HepG2 (cell line): ENCODE measurements at regions not wholly inside any gene's neighbourhood (a gene's known extent, or its start where the extent isn't known, plus 50 kb on each side); places are given as distances from the start of the nearest gene placed in this dataset.

Source experiments
- CCDC6 ChIP-seq: sonication (generic); formaldehyde crosslinking; IDR thresholded peaks from 2 replicates; pipeline ENCODE4 v1.8.1; 2022; ENCODE audit warnings: mild to moderate bottlenecking, missing genetic modification reagents, moderate library complexity
- CENPX ChIP-seq: sonication (generic); formaldehyde crosslinking; IDR thresholded peaks from 2 replicates; pipeline ENCODE4 v1.9.0; 2021; ENCODE audit warnings: mild to moderate bottlenecking, missing genetic modification reagents, moderate library complexity
- CREB1 ChIP-seq, 2 experiments: fragments of 450-650 bp in 1 of 2; IDR thresholded peaks; 2 replicates each; pipeline ENCODE4 v1.6.1; 2016 to 2017; ENCODE audit warnings: control low read depth in 1 of 2, mild to moderate bottlenecking in 1 of 2, missing compliant biosample characterization in 1 of 2, missing genetic modification characterization in 1 of 2
- HCFC1 ChIP-seq: fragments of 150-350 bp; IDR thresholded peaks from 2 replicates; pipeline ENCODE4 v1.6.1; 2014; ENCODE audit warnings: low read depth, low read length
- KDM5A ChIP-seq: fragments of 200-600 bp; sonication (generic); IDR thresholded peaks from 2 replicates; pipeline ENCODE4 v1.7.0; 2018; ENCODE audit warnings: antibody characterized with exemption, mild to moderate bottlenecking, low read length, borderline replicate concordance
- MAZ ChIP-seq, 2 experiments: sonication (generic) in 1 of 2; formaldehyde crosslinking in 1 of 2; IDR thresholded peaks; 2 replicates each; pipeline versions ENCODE4 v1.5.0 to v1.6.1; 2012 to 2020; ENCODE audit warnings: low read depth in 2 of 2, mild to moderate bottlenecking in 2 of 2, borderline replicate concordance in 1 of 2, improper control_type of control experiment in 1 of 2, low read length in 1 of 2, missing genetic modification reagents in 1 of 2, moderate library complexity in 1 of 2
- NFE2 ChIP-seq: sonication (generic); formaldehyde crosslinking; IDR thresholded peaks from 2 replicates; pipeline ENCODE4 v1.4.0; 2020; ENCODE audit warnings: missing genetic modification reagents
- NFE2L2 ChIP-seq: fragments of 150-350 bp; IDR thresholded peaks from 2 replicates; pipeline ENCODE4 v1.6.1; 2014; ENCODE audit warnings: low read length
- REL ChIP-seq: sonication (generic); formaldehyde crosslinking; conservative IDR thresholded peaks from 2 replicates; pipeline ENCODE4 v1.8.0; 2022; ENCODE audit warnings: mild to moderate bottlenecking, missing genetic modification reagents, moderate library complexity
- SNRNP70 ChIP-seq: fragments of 200-400 bp; formaldehyde crosslinking; IDR thresholded peaks from 2 replicates; pipeline ENCODE4 v1.6.1; 2017; ENCODE audit warnings: mild to moderate bottlenecking, low read depth, low read length, moderate library complexity
- SP2 ChIP-seq: sonication (generic); formaldehyde crosslinking; IDR thresholded peaks from 2 replicates; pipeline ENCODE4 v1.5.1; 2020; ENCODE audit warnings: mild to moderate bottlenecking, missing genetic modification reagents
- ZNF274 ChIP-seq: sonication (generic); formaldehyde crosslinking; IDR thresholded peaks from 2 replicates; pipeline ENCODE4 v1.5.1; 2020; ENCODE audit warnings: mild to moderate bottlenecking, missing genetic modification reagents
- ZNF569 ChIP-seq: sonication (generic); formaldehyde crosslinking; IDR thresholded peaks from 2 replicates; pipeline ENCODE4 v1.5.0; 2020; ENCODE audit warnings: mild to moderate bottlenecking, missing genetic modification reagents, moderate library complexity, borderline replicate concordance
- ZNF605 ChIP-seq: sonication (generic); formaldehyde crosslinking; IDR thresholded peaks from 2 replicates; pipeline ENCODE4 v1.8.0; 2022; ENCODE audit warnings: mild to moderate bottlenecking, missing genetic modification reagents
- ZNF883 ChIP-seq: sonication (generic); formaldehyde crosslinking; IDR thresholded peaks from 2 replicates; pipeline ENCODE4 v1.5.1; 2020; ENCODE audit warnings: mild to moderate bottlenecking, missing genetic modification reagents; ENCODE audit errors: not compliant biosample characterization
- TF ChIP-seq, protein P1 (sequence below): sonication (generic); formaldehyde crosslinking; IDR thresholded peaks from 2 replicates; pipeline ENCODE4 v1.5.0; 2020; ENCODE audit warnings: mild to moderate bottlenecking, missing genetic modification reagents, borderline replicate concordance
- TF ChIP-seq, protein P2 (sequence below): sonication (generic); formaldehyde crosslinking; IDR thresholded peaks from 2 replicates; pipeline ENCODE4 v1.5.0; 2020; ENCODE audit warnings: mild to moderate bottlenecking, missing genetic modification reagents
- TF ChIP-seq, protein P3 (sequence below): sonication (generic); IDR thresholded peaks from 2 replicates; pipeline ENCODE4 v1.6.1; 2016; ENCODE audit warnings: low read depth, borderline replicate concordance

DNA sequence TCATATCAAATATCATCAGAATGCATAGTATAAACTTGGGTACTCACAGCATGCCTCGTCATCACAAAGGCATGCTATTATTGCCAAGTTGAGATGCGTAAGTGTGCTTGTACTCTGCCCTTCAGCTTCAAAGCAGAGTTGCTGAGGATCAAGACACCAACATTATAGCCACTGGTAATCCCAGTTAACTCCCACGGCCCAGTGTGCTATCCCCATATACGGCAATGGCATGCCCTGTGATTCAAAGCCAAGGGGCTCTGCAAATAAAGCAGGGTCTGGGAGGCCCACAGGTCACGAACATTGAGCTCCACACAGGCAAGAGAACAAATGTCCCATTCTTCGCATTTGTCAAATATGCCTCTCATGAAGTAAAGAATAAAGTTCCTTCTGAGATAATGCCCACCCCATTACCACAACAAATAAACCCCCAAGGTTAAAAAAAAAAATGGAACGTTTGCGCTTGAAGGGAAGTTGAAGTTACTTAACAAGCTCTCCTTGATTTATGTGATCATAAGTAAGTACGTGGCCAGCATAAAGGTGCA lies 298.1 kb upstream of the NECTIN3 start (continued):
- TF ChIP-seq NFE2 (CRISPR knock-in tag) (no peak), CREB1 (IDR thresholded peaks at IDR 0.05) (peak; percentile 64), CREB1 (CRISPR knock-in tag; IDR thresholded peaks at IDR 0.05) (peak; percentile 69), SNRNP70 (no peak), KDM5A (no peak), CCDC6 (CRISPR knock-in tag) (no peak; the same call in 1 of the 2 replicates), NFE2L2 (no peak), ZNF274 (CRISPR knock-in tag) (no peak), ZNF569 (CRISPR knock-in tag) (no peak), CENPX (no peak), MAZ (IDR thresholded peaks at IDR 0.05; ENCODE audit: borderline replicate concordance, low read depth, low read length) (no peak), MAZ (CRISPR knock-in tag; IDR thresholded peaks at IDR 0.05; ENCODE audit: low read depth) (no peak), ZNF605 (CRISPR knock-in tag) (no peak), ZNF883 (CRISPR knock-in tag) (no peak), HCFC1 (no peak), SP2 (CRISPR knock-in tag) (no peak), REL (CRISPR knock-in tag) (no peak)
- TF ChIP-seq, protein P1, sequence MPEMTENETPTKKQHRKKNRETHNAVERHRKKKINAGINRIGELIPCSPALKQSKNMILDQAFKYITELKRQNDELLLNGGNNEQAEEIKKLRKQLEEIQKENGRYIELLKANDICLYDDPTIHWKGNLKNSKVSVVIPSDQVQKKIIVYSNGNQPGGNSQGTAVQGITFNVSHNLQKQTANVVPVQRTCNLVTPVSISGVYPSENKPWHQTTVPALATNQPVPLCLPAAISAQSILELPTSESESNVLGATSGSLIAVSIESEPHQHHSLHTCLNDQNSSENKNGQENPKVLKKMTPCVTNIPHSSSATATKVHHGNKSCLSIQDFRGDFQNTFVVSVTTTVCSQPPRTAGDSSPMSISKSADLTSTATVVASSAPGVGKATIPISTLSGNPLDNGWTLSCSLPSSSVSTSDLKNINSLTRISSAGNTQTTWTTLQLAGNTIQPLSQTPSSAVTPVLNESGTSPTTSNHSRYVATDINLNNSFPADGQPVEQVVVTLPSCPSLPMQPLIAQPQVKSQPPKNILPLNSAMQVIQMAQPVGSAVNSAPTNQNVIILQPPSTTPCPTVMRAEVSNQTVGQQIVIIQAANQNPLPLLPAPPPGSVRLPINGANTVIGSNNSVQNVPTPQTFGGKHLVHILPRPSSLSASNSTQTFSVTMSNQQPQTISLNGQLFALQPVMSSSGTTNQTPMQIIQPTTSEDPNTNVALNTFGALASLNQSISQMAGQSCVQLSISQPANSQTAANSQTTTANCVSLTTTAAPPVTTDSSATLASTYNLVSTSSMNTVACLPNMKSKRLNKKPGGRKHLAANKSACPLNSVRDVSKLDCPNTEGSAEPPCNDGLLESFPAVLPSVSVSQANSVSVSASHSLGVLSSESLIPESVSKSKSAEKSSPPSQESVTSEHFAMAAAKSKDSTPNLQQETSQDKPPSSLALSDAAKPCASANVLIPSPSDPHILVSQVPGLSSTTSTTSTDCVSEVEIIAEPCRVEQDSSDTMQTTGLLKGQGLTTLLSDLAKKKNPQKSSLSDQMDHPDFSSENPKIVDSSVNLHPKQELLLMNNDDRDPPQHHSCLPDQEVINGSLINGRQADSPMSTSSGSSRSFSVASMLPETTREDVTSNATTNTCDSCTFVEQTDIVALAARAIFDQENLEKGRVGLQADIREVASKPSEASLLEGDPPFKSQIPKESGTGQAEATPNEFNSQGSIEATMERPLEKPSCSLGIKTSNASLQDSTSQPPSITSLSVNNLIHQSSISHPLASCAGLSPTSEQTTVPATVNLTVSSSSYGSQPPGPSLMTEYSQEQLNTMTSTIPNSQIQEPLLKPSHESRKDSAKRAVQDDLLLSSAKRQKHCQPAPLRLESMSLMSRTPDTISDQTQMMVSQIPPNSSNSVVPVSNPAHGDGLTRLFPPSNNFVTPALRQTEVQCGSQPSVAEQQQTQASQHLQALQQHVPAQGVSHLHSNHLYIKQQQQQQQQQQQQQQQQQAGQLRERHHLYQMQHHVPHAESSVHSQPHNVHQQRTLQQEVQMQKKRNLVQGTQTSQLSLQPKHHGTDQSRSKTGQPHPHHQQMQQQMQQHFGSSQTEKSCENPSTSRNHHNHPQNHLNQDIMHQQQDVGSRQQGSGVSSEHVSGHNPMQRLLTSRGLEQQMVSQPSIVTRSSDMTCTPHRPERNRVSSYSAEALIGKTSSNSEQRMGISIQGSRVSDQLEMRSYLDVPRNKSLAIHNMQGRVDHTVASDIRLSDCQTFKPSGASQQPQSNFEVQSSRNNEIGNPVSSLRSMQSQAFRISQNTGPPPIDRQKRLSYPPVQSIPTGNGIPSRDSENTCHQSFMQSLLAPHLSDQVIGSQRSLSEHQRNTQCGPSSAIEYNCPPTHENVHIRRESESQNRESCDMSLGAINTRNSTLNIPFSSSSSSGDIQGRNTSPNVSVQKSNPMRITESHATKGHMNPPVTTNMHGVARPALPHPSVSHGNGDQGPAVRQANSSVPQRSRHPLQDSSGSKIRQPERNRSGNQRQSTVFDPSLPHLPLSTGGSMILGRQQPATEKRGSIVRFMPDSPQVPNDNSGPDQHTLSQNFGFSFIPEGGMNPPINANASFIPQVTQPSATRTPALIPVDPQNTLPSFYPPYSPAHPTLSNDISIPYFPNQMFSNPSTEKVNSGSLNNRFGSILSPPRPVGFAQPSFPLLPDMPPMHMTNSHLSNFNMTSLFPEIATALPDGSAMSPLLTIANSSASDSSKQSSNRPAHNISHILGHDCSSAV, result no peak
- TF ChIP-seq, protein P2, sequence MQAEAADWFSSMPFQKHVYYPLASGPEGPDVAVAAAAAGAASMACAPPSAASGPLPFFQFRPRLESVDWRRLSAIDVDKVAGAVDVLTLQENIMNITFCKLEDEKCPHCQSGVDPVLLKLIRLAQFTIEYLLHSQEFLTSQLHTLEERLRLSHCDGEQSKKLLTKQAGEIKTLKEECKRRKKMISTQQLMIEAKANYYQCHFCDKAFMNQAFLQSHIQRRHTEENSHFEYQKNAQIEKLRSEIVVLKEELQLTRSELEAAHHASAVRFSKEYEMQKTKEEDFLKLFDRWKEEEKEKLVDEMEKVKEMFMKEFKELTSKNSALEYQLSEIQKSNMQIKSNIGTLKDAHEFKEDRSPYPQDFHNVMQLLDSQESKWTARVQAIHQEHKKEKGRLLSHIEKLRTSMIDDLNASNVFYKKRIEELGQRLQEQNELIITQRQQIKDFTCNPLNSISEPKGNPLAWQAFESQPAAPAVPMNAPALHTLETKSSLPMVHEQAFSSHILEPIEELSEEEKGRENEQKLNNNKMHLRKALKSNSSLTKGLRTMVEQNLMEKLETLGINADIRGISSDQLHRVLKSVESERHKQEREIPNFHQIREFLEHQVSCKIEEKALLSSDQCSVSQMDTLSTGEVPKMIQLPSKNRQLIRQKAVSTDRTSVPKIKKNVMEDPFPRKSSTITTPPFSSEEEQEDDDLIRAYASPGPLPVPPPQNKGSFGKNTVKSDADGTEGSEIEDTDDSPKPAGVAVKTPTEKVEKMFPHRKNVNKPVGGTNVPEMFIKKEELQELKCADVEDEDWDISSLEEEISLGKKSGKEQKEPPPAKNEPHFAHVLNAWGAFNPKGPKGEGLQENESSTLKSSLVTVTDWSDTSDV (CRISPR knock-in tag), result no peak
- TF ChIP-seq, protein P3, sequence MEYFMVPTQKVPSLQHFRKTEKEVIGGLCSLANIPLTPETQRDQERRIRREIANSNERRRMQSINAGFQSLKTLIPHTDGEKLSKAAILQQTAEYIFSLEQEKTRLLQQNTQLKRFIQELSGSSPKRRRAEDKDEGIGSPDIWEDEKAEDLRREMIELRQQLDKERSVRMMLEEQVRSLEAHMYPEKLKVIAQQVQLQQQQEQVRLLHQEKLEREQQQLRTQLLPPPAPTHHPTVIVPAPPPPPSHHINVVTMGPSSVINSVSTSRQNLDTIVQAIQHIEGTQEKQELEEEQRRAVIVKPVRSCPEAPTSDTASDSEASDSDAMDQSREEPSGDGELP, result no peak
